ENCODE measurements at regions not wholly inside any gene's neighbourhood (a gene's known extent, or its start where the extent isn't known, plus 50 kb on each side); places are given as distances from the start of the nearest gene placed in this dataset.
A peak's percentile ranks its signal among the peaks of the same experiment; 100 is the strongest.
"Not testable (repeated sequence)": the region's sequence is repeated elsewhere in the genome, so short reads cannot be mapped to it uniquely, and the experiment has no call there.

DNA sequence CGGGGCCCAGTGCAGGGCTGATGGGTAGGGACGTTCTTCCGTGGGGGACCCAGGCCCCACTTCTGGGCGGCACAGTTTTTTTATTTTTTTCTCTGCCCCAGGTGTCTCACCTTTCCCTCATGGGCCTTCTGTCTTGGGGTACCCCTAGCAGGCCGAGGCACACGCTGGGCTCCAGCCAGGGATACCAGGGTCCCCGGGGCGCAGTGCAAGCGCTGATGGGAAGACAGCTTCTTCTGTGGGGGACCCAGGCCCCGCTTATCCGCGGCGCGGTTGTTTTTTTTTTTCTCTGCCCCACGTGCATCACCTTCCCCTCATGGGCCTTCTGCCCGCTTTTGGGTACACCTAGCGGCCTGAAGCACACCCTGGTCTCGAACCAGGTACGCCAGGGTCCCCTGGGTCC lies 1481.0 kb upstream of the TPTE start:
- H3K27ac ChIP-seq, H3K4me3 ChIP-seq: not testable (repeated sequence)

DNA sequence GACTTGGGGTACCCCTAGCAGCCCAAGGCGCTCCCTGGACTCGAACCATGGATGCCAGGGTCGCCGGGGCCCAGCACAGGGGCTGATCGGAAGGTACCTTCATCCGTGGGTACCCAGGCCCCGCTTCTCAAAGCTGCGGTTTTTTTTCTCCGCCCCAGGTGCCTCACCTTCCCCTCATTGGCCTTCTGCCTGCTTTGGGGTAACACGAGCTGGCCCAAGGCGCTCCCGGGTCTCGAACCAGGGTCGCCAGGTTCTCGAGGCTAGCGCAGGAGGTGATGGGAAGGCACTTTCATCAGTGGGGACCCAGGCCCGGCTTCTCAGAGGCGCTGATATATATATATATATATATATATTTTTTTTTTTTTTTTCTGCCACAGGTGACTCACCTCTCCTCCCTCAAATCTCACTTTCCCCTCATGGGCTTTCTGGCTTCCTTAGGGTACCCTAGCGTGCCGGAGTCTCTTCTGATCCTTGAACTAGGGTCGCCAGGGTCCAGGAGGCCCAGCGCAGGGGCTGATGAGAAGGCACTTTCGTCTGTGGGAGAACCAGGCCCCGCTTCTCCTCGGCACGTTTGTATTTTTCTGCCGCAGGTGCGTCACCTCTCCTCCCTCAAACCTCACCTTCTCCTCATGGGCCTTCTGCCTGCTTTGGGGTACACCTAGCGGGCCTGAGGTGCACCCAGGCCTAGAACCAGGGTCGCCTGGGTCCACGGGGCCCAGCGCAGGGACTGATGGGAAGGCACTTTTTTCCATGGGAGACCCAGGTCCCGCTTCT lies 1480.0 kb upstream of the TPTE start:
- not testable (repeated sequence) for H3K4me3 ChIP-seq, H3K27ac ChIP-seq

DNA sequence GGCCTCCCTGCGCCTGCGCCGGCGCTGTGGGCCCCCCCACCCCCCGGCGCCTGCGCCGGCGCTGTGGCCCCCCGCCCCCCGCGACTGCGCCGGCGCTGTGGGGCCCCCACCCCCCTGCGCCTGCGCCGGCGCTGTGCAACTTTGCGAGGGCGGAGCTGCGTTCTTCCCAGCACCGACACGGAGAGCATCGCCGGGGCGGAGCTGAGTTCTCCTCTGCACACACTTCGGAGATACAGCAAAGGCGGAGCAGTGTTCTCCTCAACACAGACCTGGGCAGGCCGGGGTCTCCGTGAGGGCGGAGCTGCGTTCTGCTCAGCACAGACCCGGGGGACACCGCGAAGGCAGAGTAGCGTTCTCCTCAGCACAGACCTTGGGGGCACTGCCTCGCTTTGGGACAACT lies 1478.3 kb upstream of the TPTE start:
- not testable (repeated sequence) for H3K27ac ChIP-seq
- H3K4me3 ChIP-seq = peak overlapping the region in 1 of 7 experiments; percentile 19

DNA sequence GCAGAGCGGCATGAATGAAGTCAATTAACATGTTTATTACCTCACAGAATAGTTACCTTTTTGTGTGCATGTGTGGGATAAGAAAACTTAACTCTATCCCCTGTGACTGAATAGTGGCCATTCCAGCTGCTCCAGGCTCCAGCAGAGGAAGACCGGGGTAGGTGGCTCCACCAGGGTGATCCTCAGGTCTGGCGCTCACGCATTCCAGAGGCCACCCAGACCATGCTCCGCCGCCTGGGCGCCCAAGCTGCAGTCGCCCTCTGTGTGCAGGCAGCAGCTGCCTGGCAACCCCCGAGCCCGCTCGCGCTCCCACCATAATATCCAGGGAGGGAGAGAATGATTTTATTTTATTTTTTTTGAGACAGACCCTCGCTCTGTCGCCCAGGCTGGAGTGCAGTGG lies 1474.5 kb upstream of the TPTE start:
- H3K27ac ChIP-seq, H3K4me3 ChIP-seq: not testable (repeated sequence)

DNA sequence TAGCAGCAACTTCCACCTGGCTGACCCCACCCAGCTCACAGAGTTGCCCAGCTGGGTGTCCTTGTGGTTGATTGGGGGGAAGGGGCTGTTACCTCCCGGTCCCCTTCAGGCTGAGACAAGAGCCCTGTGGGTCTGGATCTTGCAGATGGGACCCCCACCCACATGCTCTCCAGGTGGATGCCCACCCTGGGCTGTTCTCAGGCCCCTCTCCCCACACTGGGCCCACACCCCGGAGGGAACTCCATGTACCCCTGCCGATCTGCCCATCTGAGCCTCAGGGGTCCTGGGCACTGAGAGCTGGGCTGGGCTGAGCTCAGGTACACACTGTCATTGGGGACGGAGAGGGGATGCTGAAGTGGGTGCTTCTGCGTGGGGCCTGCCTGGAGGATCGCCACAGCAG lies 1453.9 kb upstream of the TPTE start:
- not testable (repeated sequence) for H3K4me3 ChIP-seq, H3K27ac ChIP-seq

DNA sequence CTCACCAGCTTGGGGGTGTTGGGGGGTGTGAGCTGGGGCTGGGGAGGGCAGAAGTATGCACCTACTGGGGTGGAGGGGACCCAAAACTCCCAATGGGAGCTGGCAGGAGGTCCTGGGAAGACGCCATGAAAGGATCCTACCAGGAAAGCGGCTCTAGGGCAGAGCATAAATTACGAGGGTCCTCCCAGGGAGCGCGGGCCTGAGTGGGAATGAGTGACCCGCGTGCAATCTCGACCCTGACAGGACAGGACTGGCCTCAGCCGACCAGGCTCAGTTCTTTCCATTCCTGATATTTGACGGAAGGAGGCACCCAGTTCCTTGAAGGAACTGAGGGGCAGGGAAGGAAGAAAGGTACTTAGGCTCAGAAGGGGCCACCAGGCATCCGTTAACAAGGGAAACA lies 1452.8 kb upstream of the TPTE start:
- H3K4me3 ChIP-seq, H3K27ac ChIP-seq: not testable (repeated sequence)

DNA sequence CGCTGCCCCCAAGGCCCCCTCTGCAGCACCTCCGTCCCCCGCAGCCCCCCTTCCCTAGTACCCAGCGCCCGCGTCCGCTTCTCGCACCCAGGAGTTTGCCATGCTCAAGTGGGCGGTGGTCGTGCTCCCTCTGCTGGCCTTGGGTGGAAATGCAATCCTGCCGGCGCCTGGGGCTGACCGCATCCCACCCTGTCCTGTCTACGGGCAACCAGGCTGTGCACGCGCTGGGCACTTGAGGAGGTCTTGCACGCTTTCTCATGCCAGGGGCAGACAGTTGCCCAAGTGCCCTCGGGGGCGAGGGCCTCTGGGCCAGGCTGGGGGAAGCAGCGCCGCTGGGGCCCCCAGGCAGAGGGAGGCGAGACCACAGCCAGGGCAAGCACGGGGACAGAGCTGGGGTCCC lies 1450.7 kb upstream of the TPTE start:
- not testable (repeated sequence) for H3K4me3 ChIP-seq, H3K27ac ChIP-seq

DNA sequence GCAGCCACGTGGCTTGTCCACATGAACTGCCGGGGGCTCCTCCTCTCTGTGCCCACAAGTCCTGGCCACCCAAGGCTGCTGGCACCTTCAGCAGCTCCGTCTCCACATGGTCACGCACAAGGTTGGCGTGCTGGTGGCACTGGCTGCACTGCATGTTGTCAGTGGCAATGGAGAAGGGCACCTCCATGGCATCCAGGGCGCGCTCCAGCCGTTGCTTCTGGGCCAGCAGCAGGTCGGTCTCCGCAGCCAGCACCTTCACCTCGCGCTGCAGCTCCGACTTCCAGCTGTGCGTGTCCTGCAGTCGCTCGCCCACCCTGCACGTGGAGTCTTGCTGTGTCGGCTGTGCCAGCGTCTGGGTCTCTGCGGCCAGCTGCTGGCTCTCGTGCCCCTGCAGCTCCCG lies 1448.4 kb upstream of the TPTE start:
- H3K27ac ChIP-seq, H3K4me3 ChIP-seq: not testable (repeated sequence)

DNA sequence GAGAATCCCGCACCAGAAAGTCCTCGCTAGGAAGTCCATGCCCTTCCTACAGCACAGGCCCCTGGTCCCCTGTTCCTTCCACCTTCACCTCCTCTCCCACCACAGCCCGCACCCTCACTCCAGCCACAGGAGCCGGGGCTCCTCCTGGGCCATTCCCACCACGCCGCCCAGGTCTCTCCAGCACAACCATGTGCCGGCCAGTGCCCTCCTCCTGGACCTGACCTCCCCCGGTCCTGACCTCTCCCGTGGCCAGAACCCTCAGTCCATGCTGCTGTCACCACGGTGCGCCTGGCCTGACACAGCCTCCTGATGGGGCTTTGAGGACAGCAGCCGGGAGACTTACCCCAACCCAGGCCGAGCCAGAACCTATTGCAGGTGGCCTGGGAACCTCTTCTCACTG lies 1446.6 kb upstream of the TPTE start:
- not testable (repeated sequence) for H3K27ac ChIP-seq, H3K4me3 ChIP-seq

DNA sequence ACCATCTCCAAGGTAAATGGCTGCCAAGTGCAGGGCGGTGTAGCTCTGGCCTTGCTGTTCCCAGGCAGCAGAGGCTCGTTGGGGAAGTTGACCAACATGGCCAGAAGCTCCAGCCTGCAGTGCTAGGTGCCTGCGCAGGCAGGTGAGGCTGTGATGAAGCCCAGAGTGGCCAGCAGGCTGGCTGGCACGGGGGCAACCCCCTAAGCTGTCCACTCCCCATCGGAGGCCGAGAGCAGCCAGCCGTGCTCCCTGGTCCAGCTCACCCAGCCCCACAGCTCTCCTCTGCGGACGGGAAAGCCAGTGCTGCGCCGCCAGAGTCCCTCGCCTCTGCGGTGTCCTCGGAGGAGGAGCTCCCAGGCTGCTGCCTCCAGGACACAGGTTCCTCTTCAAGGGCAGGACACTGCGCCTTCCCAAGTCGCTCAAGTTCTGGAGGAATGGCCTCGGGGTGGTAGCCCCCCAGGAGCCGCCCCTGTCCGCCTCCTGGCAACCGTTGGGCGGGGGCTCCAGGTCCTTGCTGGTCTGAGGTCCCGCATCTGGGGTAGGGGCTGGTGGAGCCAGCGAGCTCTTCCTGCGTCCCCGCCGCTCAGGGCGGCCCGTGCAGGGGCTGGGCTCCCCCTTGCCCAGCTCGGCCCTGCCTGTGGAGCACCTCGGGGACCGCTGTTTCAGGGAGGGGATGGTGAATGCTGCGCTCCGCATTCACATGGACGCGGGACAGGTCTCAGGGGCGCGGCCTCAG lies 1438.1 kb upstream of the TPTE start:
- H3K4me3 ChIP-seq, H3K27ac ChIP-seq: not testable (repeated sequence)

DNA sequence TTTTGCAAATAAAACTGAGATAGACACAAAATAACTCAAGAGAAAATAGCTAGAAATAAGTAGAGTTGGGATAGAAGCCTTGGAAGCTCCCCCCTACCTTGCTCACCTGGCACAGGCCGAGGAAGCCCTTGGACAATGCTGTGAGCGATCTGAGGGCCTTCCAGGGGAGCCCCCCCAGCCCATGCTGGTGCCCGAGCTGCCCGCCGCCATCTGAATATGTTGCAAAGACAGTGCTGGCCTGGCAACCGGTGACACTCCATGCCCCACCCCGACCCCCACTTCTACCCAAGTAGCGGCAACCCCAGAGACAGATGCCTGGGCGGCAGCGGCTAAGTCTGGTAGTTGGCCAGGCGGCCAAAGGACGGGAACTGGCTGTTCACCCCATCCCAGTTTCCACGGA lies 1435.1 kb upstream of the TPTE start:
- H3K27ac ChIP-seq, H3K4me3 ChIP-seq: not testable (repeated sequence)

DNA sequence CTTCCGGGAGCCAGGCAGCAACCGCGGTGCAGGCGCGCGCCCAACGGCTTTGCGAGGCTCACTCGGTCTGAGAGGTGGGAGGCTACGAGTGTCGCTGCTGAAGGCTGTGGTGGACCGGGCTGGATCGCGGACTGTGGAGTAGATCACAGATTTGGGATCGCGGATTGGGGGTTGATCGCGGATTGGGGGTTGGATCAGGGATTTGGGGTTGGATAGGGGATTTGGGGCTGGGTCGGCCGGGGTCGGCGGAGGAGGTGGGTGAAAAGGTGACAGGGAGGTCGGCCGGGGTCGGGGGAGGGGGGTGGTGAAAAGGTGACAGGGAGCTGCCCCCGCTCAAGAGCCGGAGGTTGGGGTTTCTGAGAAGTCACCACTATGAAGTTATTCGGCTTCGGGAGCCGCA lies 1433.6 kb upstream of the TPTE start:
- H3K27ac ChIP-seq, H3K4me3 ChIP-seq: not testable (repeated sequence)

DNA sequence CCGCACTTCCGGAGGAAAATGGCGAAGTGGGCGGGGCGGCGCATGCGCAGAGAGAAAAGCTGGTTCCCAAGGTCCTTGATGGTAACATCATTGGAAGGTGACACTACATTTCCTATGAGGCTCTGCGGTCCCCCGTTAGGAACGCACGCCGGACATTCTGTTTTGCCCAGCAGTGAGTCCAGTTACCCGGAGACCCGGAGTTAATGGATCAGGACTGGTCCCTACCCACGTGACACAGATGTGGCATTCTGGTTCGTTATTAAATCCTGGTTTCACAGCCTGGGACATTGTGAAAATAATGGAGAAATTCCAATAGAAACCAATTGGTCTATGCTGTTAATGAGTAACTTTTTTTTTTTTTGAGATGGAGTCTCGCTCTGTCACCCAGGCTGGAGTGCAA lies 1391.6 kb upstream of the TPTE start:
- H3K4me3 ChIP-seq = peak overlapping the region in 1 of 7 experiments; percentile 33
- not testable (repeated sequence) for H3K27ac ChIP-seq

DNA sequence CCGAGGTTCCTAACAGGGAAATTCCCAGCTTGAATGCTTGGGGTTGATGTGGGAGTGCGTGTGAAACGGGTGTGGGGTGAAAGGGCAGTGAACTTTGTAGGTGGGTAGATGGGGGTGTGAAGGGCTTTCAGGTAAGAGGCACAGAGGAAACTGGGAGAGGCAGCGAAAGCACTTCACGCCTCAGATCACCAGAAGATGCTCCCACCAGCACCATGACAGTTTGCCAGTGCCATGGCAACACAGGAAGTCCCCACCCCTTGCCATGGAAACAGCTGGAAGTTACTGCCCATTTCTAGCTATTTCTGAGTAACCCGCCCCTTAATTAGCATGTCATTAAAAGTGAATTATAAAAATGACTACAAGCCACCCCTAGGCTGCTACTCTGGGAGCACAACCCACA lies 1390.6 kb upstream of the TPTE start:
- not testable (repeated sequence) for H3K27ac ChIP-seq, H3K4me3 ChIP-seq
